ENCODE measurements at regions not wholly inside any gene's neighbourhood (a gene's known extent, or its start where the extent isn't known, plus 50 kb on each side); places are given as distances from the start of the nearest gene placed in this dataset.

- Histone ChIP-seq H3K79me2 (ENCODE audit: low read length) (no peaks in the 10 kb centered on the region), H3K9ac (ENCODE audit: low read length) (no peak overlapping the region), H3K4me3 (ENCODE audit: low read length) (no peak overlapping the region), H4K20me1 (ENCODE audit: low read length) (no peaks in the 10 kb centered on the region), H3K4me1 (ENCODE audit: insufficient read depth, low read length) (no peaks in the 10 kb centered on the region), H3K9me2 (replicated peaks; ENCODE audit: low read length) (no peaks in the 10 kb centered on the region), H3K36me3 (ENCODE audit: low read depth, low read length) (no peaks in the 10 kb centered on the region), H3K9me3 (ENCODE audit: low read length) (no peaks in the 10 kb centered on the region), H3K4me2 (ENCODE audit: low read length) (no peak overlapping the region), H3K27ac (ENCODE audit: low read length) (no peak overlapping the region), H3F3A (ENCODE audit: low read length, unreplicated experiment) (no peaks in the 10 kb centered on the region), H3K27me3 (ENCODE audit: low read length) (no peaks in the 10 kb centered on the region), H2AFZ (ENCODE audit: low read length) (no peak overlapping the region)
- DNase-seq = no peak
- TF ChIP-seq EZH2phosphoT487 (IDR thresholded peaks at IDR 0.05; ENCODE audit: borderline replicate concordance, low read length) (no peak), EZH2 (IDR thresholded peaks at IDR 0.05; ENCODE audit: low read length, unreplicated experiment) (no peak), CTCF (conservative IDR thresholded peaks at IDR 0.05; ENCODE audit: low read depth, low read length) (no peak)
- CTCF ChIA-PET = no interaction called here
- intact Hi-C loops (cut with micrococcal nuclease) = no loop called here
- POLR2A ChIA-PET (ENCODE audit: unreplicated experiment) = no interaction called here
- ATAC-seq = no peak
- no TSS peak for BruUV-seq (replicated peaks)
These were observed 286.0 kb downstream of the CYLC2 start for GRCh38 chr9:103281126-103281525.

GRCh38 chr9:103287361-103287760 lies 292.2 kb downstream of the CYLC2 start:
- H3K4me1 ChIP-seq (ENCODE audit: insufficient read depth, low read length) = no peaks in the 10 kb centered on the region
- no peak overlapping the region for H3K4me2 ChIP-seq (ENCODE audit: low read length)
- intact Hi-C loops (cut with micrococcal nuclease) = no loop called here
- H3F3A ChIP-seq (ENCODE audit: low read length, unreplicated experiment) = no peaks in the 10 kb centered on the region
- H3K9me3 ChIP-seq (ENCODE audit: low read length) = no peaks in the 10 kb centered on the region
- H3K9me2 ChIP-seq (replicated peaks; ENCODE audit: low read length) = no peaks in the 10 kb centered on the region
- no peak overlapping the region for H3K27ac ChIP-seq (ENCODE audit: low read length)
- POLR2A ChIA-PET (ENCODE audit: unreplicated experiment) = no interaction called here
- CTCF ChIA-PET = no interaction called here
- TF ChIP-seq CTCF (conservative IDR thresholded peaks at IDR 0.05; ENCODE audit: low read depth, low read length) (no peak), EZH2 (IDR thresholded peaks at IDR 0.05; ENCODE audit: low read length, unreplicated experiment) (no peak), EZH2phosphoT487 (IDR thresholded peaks at IDR 0.05; ENCODE audit: borderline replicate concordance, low read length) (no peak)
- no peaks in the 10 kb centered on the region for H3K79me2 ChIP-seq (ENCODE audit: low read length)
- no peak for ATAC-seq
- no peak for DNase-seq
- no peak overlapping the region for H3K9ac ChIP-seq (ENCODE audit: low read length)
- BruUV-seq (replicated peaks) = no TSS peak
- H2AFZ ChIP-seq (ENCODE audit: low read length) = no peak overlapping the region
- H4K20me1 ChIP-seq (ENCODE audit: low read length) = no peaks in the 10 kb centered on the region
- no peak overlapping the region for H3K4me3 ChIP-seq (ENCODE audit: low read length)
- H3K36me3 ChIP-seq (ENCODE audit: low read depth, low read length) = no peaks in the 10 kb centered on the region
- no peaks in the 10 kb centered on the region for H3K27me3 ChIP-seq (ENCODE audit: low read length)

GRCh38 chr9:103296189-103296588 lies 301.1 kb downstream of the CYLC2 start:
- ATAC-seq (no peak), DNase-seq (no peak)
- no peaks in the 10 kb centered on the region for H3F3A ChIP-seq (ENCODE audit: low read length, unreplicated experiment)
- no peaks in the 10 kb centered on the region for H3K9me2 ChIP-seq (replicated peaks; ENCODE audit: low read length)
- no peak for TF ChIP-seq EZH2 (IDR thresholded peaks at IDR 0.05; ENCODE audit: low read length, unreplicated experiment)
- TF ChIP-seq EZH2phosphoT487 (IDR thresholded peaks at IDR 0.05; ENCODE audit: borderline replicate concordance, low read length) = no peak
- no peak for TF ChIP-seq CTCF (conservative IDR thresholded peaks at IDR 0.05; ENCODE audit: low read depth, low read length)
- no peaks in the 10 kb centered on the region for H3K9me3 ChIP-seq (ENCODE audit: low read length)
- no peaks in the 10 kb centered on the region for H3K27me3 ChIP-seq (ENCODE audit: low read length)
- H3K36me3 ChIP-seq (ENCODE audit: low read depth, low read length) = no peaks in the 10 kb centered on the region
- POLR2A ChIA-PET (ENCODE audit: unreplicated experiment) = no interaction called here
- no TSS peak for BruUV-seq (replicated peaks)
- CTCF ChIA-PET = no interaction called here
- no peak overlapping the region for H2AFZ ChIP-seq (ENCODE audit: low read length)
- intact Hi-C loops (cut with micrococcal nuclease) = no loop called here
- H3K4me2 ChIP-seq (ENCODE audit: low read length) = no peak overlapping the region
- no peaks in the 10 kb centered on the region for H4K20me1 ChIP-seq (ENCODE audit: low read length)
- no peak overlapping the region for H3K9ac ChIP-seq (ENCODE audit: low read length)
- no peaks in the 10 kb centered on the region for H3K79me2 ChIP-seq (ENCODE audit: low read length)
- no peak overlapping the region for H3K4me3 ChIP-seq (ENCODE audit: low read length)
- H3K27ac ChIP-seq (ENCODE audit: low read length) = no peak overlapping the region
- no peaks in the 10 kb centered on the region for H3K4me1 ChIP-seq (ENCODE audit: insufficient read depth, low read length)
